ENCODE measurements at regions not wholly inside any gene's neighbourhood (a gene's known extent, or its start where the extent isn't known, plus 50 kb on each side); places are given as distances from the start of the nearest gene placed in this dataset.

- DNase-seq (ENCODE audit: low read depth, low spot score) (no peak), FAIRE-seq (no peak), ATAC-seq (no peak)
- in situ Hi-C loops (cut with MboI) (no loop called here), intact Hi-C loops (cut with micrococcal nuclease; ENCODE audit: unreplicated experiment) (no loop called here)
- no peak overlapping the region for H3K4me3 ChIP-seq
- RAD21 ChIA-PET (ENCODE audit: unreplicated experiment), result interaction anchor here (0.6 kb wide), 1 partner anchor 133 kb away, joined by 3 read pairs; no protein-coding TSS in a partner anchor
- CTCF ChIA-PET, result no interaction called here
- BruUV-seq (replicated peaks), result no TSS peak
- H3K36me3 ChIP-seq (ENCODE audit: control insufficient read depth in 2 of 2, insufficient read depth in 2 of 2, low read length in 1 of 2), result no peaks in the 10 kb centered on the region
- H4K20me1 ChIP-seq (ENCODE audit: control insufficient read depth, insufficient read depth), result no peaks in the 10 kb centered on the region
- H3K4me2 ChIP-seq (ENCODE audit: control insufficient read depth, insufficient read depth), result no peak overlapping the region
- H3K27ac ChIP-seq (ENCODE audit: control insufficient read depth, insufficient read depth), result no peak overlapping the region
- no peaks in the 10 kb centered on the region for H3K9me3 ChIP-seq (replicated peaks; ENCODE audit: control insufficient read depth, insufficient read depth, low read length)
- POLR2A ChIA-PET, result no interaction called here
- no peak overlapping the region for H3K9ac ChIP-seq (ENCODE audit: control insufficient read depth, insufficient read depth, low read length)
- SMC1A ChIA-PET (ENCODE audit: uncharacterized antibody, unreplicated experiment), result no interaction called here
- no peaks in the 10 kb centered on the region for H3K79me2 ChIP-seq (ENCODE audit: control insufficient read depth, insufficient read depth, low read length)
- TF ChIP-seq CTCF (IDR thresholded peaks at IDR 0.05 in 2 of 3, conservative IDR thresholded peaks at IDR 0.05 in 1 of 3; ENCODE audit: control insufficient read depth in 2 of 3, extremely low read depth in 1 of 3, insufficient read depth in 1 of 3, low read depth in 3 of 3, low read length in 3 of 3), result no peak
- no peak for TF ChIP-seq YY1 (IDR thresholded peaks at IDR 0.05; ENCODE audit: low read depth, low read length)
- H3K27me3 ChIP-seq (replicated peaks in 1 of 2; ENCODE audit: control insufficient read depth in 2 of 2, insufficient read depth in 2 of 2, low read length in 1 of 2), result no peaks in the 10 kb centered on the region
- no peaks in the 10 kb centered on the region for H3K4me1 ChIP-seq (ENCODE audit: control insufficient read depth, insufficient read depth, low read length)
- no peak overlapping the region for H2AFZ ChIP-seq (ENCODE audit: control insufficient read depth, low read depth, low read length)
These were observed 276.5 kb upstream of the TCF21 start for GRCh38 chr6:133612459-133612858.

DNA sequence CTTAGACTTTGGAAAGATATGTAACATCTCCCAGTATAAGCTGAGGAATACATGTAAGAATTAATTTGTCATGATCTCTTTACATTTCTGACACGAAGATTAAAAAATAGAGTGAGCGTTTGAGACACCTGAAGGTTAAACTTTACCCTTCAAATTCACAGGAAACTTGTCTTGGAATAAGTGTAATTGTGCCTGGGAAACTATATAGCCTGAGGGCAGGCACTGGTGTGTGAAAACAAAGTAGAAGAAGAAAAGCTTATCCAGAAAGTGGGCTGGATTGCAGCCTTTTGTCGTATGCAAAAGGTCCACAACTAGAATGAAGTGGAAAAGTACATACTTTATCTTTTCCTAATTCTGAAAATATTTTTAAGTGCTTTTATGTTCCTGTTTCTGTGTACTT, 275.7 kb upstream of the TCF21 start:
- DNase-seq (ENCODE audit: low read depth, low spot score) (no peak), FAIRE-seq (no peak), ATAC-seq (no peak)
- no peaks in the 10 kb centered on the region for H3K27me3 ChIP-seq (replicated peaks in 1 of 2; ENCODE audit: control insufficient read depth in 2 of 2, insufficient read depth in 2 of 2, low read length in 1 of 2)
- H3K9ac ChIP-seq (ENCODE audit: control insufficient read depth, insufficient read depth, low read length), result no peak overlapping the region
- H3K27ac ChIP-seq (ENCODE audit: control insufficient read depth, insufficient read depth), result no peak overlapping the region
- no peaks in the 10 kb centered on the region for H4K20me1 ChIP-seq (ENCODE audit: control insufficient read depth, insufficient read depth)
- no peaks in the 10 kb centered on the region for H3K4me1 ChIP-seq (ENCODE audit: control insufficient read depth, insufficient read depth, low read length)
- ChIA-PET POLR2A (no interaction called here), SMC1A (ENCODE audit: uncharacterized antibody, unreplicated experiment) (no interaction called here), RAD21 (ENCODE audit: unreplicated experiment) (interaction anchor here (0.6 kb wide), 1 partner anchor 132 kb away, joined by 3 read pairs; no protein-coding TSS in a partner anchor), CTCF (no interaction called here)
- no peak overlapping the region for H3K4me3 ChIP-seq
- WGBS (ENCODE audit: insufficient coverage, insufficient replicate concordance, low lambda C conversion rate, missing lambda C conversion rate), result 2% methylated on average over 3 of the region's 3 CpGs
- H2AFZ ChIP-seq (ENCODE audit: control insufficient read depth, low read depth, low read length), result no peak overlapping the region
- H3K4me2 ChIP-seq (ENCODE audit: control insufficient read depth, insufficient read depth), result no peak overlapping the region
- BruUV-seq (replicated peaks), result no TSS peak
- H3K36me3 ChIP-seq (ENCODE audit: control insufficient read depth in 2 of 2, insufficient read depth in 2 of 2, low read length in 1 of 2), result no peaks in the 10 kb centered on the region
- no peaks in the 10 kb centered on the region for H3K9me3 ChIP-seq (replicated peaks; ENCODE audit: control insufficient read depth, insufficient read depth, low read length)
- H3K79me2 ChIP-seq (ENCODE audit: control insufficient read depth, insufficient read depth, low read length), result no peaks in the 10 kb centered on the region
- in situ Hi-C loops (cut with MboI) (no loop called here), intact Hi-C loops (cut with micrococcal nuclease; ENCODE audit: unreplicated experiment) (no loop called here)
- TF ChIP-seq CBX5 (IDR thresholded peaks at IDR 0.05; ENCODE audit: low read depth) (no peak), ETV6 (conservative IDR thresholded peaks at IDR 0.05 in 1 of 2, IDR thresholded peaks at IDR 0.05 in 1 of 2; ENCODE audit: borderline replicate concordance in 1 of 2, low read depth in 1 of 2) (no peak), NR2C1 (IDR thresholded peaks at IDR 0.05) (no peak), ZNF687 (IDR thresholded peaks at IDR 0.05) (no peak), IKZF1 (conservative IDR thresholded peaks at IDR 0.05) (no peak), ZNF622 (IDR thresholded peaks at IDR 0.05) (no peak), NBN (IDR thresholded peaks at IDR 0.05) (no peak), POLR2A (IDR thresholded peaks at IDR 0.05; ENCODE audit: low read depth, low read length) (no peak)
- TF ChIP-seq, protein P1, sequence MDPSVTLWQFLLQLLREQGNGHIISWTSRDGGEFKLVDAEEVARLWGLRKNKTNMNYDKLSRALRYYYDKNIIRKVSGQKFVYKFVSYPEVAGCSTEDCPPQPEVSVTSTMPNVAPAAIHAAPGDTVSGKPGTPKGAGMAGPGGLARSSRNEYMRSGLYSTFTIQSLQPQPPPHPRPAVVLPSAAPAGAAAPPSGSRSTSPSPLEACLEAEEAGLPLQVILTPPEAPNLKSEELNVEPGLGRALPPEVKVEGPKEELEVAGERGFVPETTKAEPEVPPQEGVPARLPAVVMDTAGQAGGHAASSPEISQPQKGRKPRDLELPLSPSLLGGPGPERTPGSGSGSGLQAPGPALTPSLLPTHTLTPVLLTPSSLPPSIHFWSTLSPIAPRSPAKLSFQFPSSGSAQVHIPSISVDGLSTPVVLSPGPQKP (IDR thresholded peaks at IDR 0.05; ENCODE audit: low read depth, low read length), result no peak
